ENCODE measurements at regions not wholly inside any gene's neighbourhood (a gene's known extent, or its start where the extent isn't known, plus 50 kb on each side); places are given as distances from the start of the nearest gene placed in this dataset.
"Not testable (repeated sequence)": the region's sequence is repeated elsewhere in the genome, so short reads cannot be mapped to it uniquely, and the experiment has no call there.

DNA sequence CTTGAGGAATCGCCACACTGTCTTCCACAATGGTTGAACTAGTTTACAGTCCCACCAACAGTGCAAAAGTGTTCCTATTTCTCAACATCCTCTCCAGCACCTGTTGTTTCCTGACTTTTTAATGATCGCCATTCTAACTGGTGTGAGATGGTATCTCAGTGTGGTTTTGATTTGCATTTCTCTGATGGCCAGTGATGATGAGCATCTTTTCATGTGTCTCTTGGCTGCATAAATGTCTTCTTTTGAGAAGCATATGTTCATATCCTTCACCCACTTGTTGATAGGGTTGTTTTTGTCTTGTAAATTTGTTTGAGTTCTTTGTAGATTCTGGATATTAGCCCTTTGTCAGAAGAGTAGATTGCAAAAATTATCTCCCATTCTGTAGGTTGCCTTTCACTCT is 309.3 kb upstream of the NFIA start:
- TF ChIP-seq, protein P1, sequence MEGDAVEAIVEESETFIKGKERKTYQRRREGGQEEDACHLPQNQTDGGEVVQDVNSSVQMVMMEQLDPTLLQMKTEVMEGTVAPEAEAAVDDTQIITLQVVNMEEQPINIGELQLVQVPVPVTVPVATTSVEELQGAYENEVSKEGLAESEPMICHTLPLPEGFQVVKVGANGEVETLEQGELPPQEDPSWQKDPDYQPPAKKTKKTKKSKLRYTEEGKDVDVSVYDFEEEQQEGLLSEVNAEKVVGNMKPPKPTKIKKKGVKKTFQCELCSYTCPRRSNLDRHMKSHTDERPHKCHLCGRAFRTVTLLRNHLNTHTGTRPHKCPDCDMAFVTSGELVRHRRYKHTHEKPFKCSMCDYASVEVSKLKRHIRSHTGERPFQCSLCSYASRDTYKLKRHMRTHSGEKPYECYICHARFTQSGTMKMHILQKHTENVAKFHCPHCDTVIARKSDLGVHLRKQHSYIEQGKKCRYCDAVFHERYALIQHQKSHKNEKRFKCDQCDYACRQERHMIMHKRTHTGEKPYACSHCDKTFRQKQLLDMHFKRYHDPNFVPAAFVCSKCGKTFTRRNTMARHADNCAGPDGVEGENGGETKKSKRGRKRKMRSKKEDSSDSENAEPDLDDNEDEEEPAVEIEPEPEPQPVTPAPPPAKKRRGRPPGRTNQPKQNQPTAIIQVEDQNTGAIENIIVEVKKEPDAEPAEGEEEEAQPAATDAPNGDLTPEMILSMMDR (IDR thresholded peaks at IDR 0.05): not testable (repeated sequence)
- TF ChIP-seq EP300, POLR2A, POLR2AphosphoS5 (IDR thresholded peaks at IDR 0.05): not testable (repeated sequence)

Data from suprapubic skin (tissue), 4 donors.